ENCODE measurements at regions not wholly inside any gene's neighbourhood (a gene's known extent, or its start where the extent isn't known, plus 50 kb on each side); places are given as distances from the start of the nearest gene placed in this dataset.

DNA sequence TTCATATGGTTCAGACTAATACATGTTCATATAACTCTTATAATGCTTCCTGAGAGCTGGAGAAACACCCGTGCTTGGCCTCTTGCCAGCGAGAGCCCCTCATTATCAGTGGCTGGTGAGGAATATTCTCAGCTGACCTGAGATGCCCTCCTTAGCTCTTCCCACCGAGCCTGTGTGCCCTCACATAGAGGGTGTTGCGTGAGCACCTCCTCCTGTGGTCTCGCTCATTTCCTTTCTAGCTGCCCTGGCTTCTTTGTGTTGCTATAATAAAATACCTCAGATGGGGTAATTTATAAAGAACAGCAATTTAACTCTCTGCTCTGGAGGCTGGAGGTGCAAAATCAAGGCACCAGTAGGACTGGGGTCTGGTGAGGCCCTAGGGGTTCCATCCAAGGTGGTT, 80.5 kb upstream of the ALKAL2 start:
- 33 to 45% (median 36%) methylated on average over 5 of the region's 5 CpGs for WGBS, 5 donors
- Histone ChIP-seq H3K4me3 (no peak overlapping the region), H3K36me3 (no peaks in the 10 kb centered on the region), H3K27me3 (replicated peaks in 1 of 7) (peaks cover 0 to 10% (median 0%) of the 10 kb centered on the region in 7 donors), H3K4me1 (no peaks in the 10 kb centered on the region), H3K9me3 (peaks cover 0 to 8% (median 2%) of the 10 kb centered on the region in 8 donors), H3K27ac (no peak overlapping the region)
- intact Hi-C loops (cut with DNase I; ENCODE audit: low total_unique reads): no loop called here
- TF ChIP-seq POLR2A (IDR thresholded peaks at IDR 0.05) (no peak), POLR2AphosphoS5 (IDR thresholded peaks at IDR 0.05) (no peak)
- TF ChIP-seq, protein P1, sequence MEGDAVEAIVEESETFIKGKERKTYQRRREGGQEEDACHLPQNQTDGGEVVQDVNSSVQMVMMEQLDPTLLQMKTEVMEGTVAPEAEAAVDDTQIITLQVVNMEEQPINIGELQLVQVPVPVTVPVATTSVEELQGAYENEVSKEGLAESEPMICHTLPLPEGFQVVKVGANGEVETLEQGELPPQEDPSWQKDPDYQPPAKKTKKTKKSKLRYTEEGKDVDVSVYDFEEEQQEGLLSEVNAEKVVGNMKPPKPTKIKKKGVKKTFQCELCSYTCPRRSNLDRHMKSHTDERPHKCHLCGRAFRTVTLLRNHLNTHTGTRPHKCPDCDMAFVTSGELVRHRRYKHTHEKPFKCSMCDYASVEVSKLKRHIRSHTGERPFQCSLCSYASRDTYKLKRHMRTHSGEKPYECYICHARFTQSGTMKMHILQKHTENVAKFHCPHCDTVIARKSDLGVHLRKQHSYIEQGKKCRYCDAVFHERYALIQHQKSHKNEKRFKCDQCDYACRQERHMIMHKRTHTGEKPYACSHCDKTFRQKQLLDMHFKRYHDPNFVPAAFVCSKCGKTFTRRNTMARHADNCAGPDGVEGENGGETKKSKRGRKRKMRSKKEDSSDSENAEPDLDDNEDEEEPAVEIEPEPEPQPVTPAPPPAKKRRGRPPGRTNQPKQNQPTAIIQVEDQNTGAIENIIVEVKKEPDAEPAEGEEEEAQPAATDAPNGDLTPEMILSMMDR (IDR thresholded peaks at IDR 0.05 in 8 of 11, conservative IDR thresholded peaks at IDR 0.05 in 3 of 11): no peak
- no peak for DNase-seq

DNA sequence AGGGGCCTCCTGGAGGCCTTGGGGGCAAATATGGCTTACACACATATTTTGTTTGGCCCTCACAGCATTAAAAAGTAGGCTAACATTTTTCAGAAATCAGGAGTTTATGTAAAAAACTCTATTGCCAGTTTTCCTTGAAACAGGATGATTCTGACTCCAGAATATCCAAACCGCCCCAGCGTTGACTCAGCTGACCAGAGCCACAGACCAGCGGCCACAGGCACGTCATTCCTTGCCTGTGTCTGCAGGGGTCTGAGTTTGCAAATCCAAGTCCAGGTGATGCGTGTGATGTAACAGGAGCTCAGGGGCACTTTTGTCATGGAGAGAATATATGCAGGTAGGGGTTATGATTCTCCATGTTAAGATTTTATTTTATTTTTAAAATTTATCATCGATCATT, 79.4 kb upstream of the ALKAL2 start:
- Histone ChIP-seq H3K36me3 (no peaks in the 10 kb centered on the region), H3K4me1 (no peaks in the 10 kb centered on the region), H3K4me3 (no peak overlapping the region), H3K9me3 (peaks cover 0 to 20% (median 6%) of the 10 kb centered on the region in 8 donors), H3K27ac (no peak overlapping the region), H3K27me3 (replicated peaks in 1 of 7) (peaks cover 0 to 10% (median 0%) of the 10 kb centered on the region in 7 donors)
- TF ChIP-seq, protein P1 (IDR thresholded peaks at IDR 0.05 in 8 of 11, conservative IDR thresholded peaks at IDR 0.05 in 3 of 11): no peak
- TF ChIP-seq POLR2AphosphoS5 (IDR thresholded peaks at IDR 0.05) (no peak), POLR2A (IDR thresholded peaks at IDR 0.05) (no peak)
- no peak for DNase-seq
- WGBS, 5 donors: 85 to 92% (median 89%) methylated on average over 6 of the region's 6 CpGs
- intact Hi-C loops (cut with DNase I; ENCODE audit: low total_unique reads): no loop called here

DNA sequence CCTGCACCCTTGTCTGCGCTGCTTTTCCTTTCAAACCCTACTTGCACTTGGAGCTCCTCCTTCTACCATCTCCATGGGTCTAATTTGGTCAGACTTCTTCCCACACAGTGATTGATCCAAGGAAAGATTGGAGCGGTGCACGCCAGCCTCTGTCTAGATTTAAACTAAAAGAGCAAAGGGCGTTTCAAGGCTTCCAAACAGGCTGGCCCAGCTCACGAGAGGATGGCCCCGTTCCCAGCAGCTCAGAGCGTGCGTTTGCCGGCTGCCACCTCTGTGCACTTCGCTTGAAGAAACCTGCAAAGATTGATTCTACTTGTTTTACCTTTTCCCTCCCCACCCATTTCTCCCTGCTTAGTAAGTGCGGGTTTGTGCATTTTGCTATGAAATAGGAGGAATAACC, 78.8 kb upstream of the ALKAL2 start:
- intact Hi-C loops (cut with DNase I; ENCODE audit: low total_unique reads): no loop called here
- WGBS, 5 donors: 88 to 91% (median 89%) methylated on average over 11 of the region's 11 CpGs
- no peak for TF ChIP-seq POLR2AphosphoS5 (IDR thresholded peaks at IDR 0.05)
- TF ChIP-seq, protein P1 (IDR thresholded peaks at IDR 0.05 in 8 of 11, conservative IDR thresholded peaks at IDR 0.05 in 3 of 11): no peak
- no peak for TF ChIP-seq POLR2A (IDR thresholded peaks at IDR 0.05)
- Histone ChIP-seq H3K4me1 (no peaks in the 10 kb centered on the region), H3K27me3 (replicated peaks in 1 of 7) (peaks cover 0 to 10% (median 0%) of the 10 kb centered on the region in 7 donors), H3K27ac (no peak overlapping the region), H3K4me3 (no peak overlapping the region), H3K36me3 (no peaks in the 10 kb centered on the region), H3K9me3 (peaks cover 0 to 25% (median 12%) of the 10 kb centered on the region in 8 donors)
- no peak for DNase-seq

DNA sequence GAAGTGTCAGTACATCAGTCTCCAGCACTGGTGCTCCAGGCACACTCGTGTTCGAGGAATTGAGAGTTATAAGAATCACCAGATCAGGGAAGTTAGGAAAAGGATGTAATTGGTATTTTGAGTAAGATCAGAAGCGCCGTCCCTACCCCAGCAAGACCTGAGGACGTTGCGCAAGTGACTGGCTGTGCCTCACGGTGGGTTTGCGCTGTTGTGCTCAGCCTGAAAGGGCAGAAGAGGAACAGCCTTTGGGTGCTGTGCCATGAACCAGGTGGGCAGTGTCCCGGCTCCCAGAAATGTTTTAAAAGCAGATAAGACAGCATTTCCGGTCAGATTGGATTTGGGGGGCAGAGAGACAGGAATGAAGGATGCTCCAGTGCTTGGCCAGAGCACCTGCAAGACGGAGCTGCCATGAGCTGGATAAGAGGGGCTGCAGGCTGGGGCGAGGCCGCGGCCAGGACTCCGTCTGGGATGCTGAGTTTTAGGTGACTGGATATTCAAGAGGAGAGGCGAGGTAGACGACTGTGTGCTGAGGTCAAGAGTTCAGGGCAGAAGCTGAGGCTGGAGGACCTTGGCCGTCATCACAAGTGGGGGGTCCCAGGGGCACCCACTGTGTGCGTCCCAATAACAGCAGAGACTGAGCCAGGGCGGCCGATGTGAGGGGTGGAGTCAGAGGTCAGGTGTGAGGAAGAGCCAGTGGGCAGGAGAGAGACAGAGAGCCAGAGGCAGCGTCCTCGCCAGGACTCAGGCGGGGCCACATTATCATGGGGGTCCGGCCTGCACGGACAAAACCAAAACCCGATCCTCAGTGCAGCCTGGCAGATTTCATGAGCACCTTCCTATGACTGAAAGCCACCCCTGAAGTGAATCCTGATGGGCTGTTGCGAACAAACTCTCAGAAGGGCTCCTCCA, 77.7 kb upstream of the ALKAL2 start:
- TF ChIP-seq POLR2AphosphoS5 (IDR thresholded peaks at IDR 0.05) (no peak), POLR2A (IDR thresholded peaks at IDR 0.05) (no peak)
- TF ChIP-seq, protein P1 (IDR thresholded peaks at IDR 0.05 in 8 of 11, conservative IDR thresholded peaks at IDR 0.05 in 3 of 11): no peak
- intact Hi-C loops (cut with DNase I; ENCODE audit: low total_unique reads): no loop called here
- 80 to 89% (median 87%) methylated on average over 28 of the region's 28 CpGs for WGBS, 5 donors
- Histone ChIP-seq H3K36me3 (no peaks in the 10 kb centered on the region), H3K4me3 (no peak overlapping the region), H3K27me3 (replicated peaks in 1 of 7) (peaks cover 0 to 10% (median 0%) of the 10 kb centered on the region in 7 donors), H3K9me3 (peaks cover 0 to 27% (median 15%) of the 10 kb centered on the region in 8 donors), H3K27ac (no peak overlapping the region), H3K4me1 (no peaks in the 10 kb centered on the region)
- no peak for DNase-seq

Measured in spleen (tissue), 11 donors.